SK-N-SH (cell line): ENCODE measurements at regions not wholly inside any gene's neighbourhood (a gene's known extent, or its start where the extent isn't known, plus 50 kb on each side); places are given as distances from the start of the nearest gene placed in this dataset.

Experiments
- CTCF ChIA-PET: fragments of 300-600, 350-600 bp; formaldehyde crosslinking; extraction: SDS; loops from one replicate; lab custom pipeline; 2021; lab: Yijun Ruan, JAX
- POLR2A ChIA-PET: fragments of 350-600 bp; sonication (Branson Sonifier 250); formaldehyde crosslinking; extraction: SDS; loops from one replicate; lab custom pipeline; 2020; ENCODE audit warnings: antibody characterized with exemption, inconsistent platforms; lab: Yijun Ruan, JAX
- DNase-seq: peaks from one replicate; pipeline ENCODE4 v3.0.0; 2012
- H2AFZ ChIP-seq: fragments of 200-600 bp; sonication (generic); 2 replicates; pipeline ENCODE4 v1.8.1; 2016; ENCODE audit warnings: antibody characterized with exemption, mild to moderate bottlenecking, low read depth
- H3F3A ChIP-seq: fragments of 200-600 bp; sonication (generic); replicated peaks from 2 replicates; pipeline ENCODE3; 2016; ENCODE audit warnings: antibody characterized with exemption, mild to moderate bottlenecking; ENCODE audit not compliant: insufficient read depth
- H3K27ac ChIP-seq, 2 experiments: fragments of 200-500 bp in 1 of 2; fragments of 200-600 bp in 1 of 2; sonication (Bioruptor generic) in 1 of 2; sonication (generic), shearing (Covaris generic) in 1 of 2; 2 replicates each; pipeline versions ENCODE4 v1.5.1 to v1.6.1; 2014 to 2016; ENCODE audit warnings: low read depth in 2 of 2, inconsistent platforms in 1 of 2, low read length in 1 of 2, mild to moderate bottlenecking in 1 of 2, mixed read lengths in 1 of 2
- H3K27me3 ChIP-seq: fragments of 200-600 bp; sonication (generic), shearing (Covaris generic); 2 replicates; pipeline ENCODE4 v1.6.1; 2016; ENCODE audit warnings: mixed run types; ENCODE audit not compliant: insufficient read depth
- H3K36me3 ChIP-seq, 2 experiments: fragments of 200-500 bp in 1 of 2; fragments of 200-600 bp in 1 of 2; sonication (Bioruptor generic) in 1 of 2; sonication (generic) in 1 of 2; replicated peaks in 1 of 2; 2 replicates each; pipeline versions ENCODE3 to v1.5.1; 2014 to 2016; ENCODE audit warnings: low read length in 1 of 2, mild to moderate bottlenecking in 1 of 2; ENCODE audit not compliant: insufficient read depth in 2 of 2, control insufficient read depth in 1 of 2
- H3K4me1 ChIP-seq, 2 experiments: fragments of 200-500 bp in 1 of 2; fragments of 200-600 bp in 1 of 2; sonication (Bioruptor generic) in 1 of 2; sonication (generic), shearing (Covaris generic) in 1 of 2; 2 replicates each; pipeline versions ENCODE4 v1.5.1 to v1.6.1; 2014 to 2016; ENCODE audit warnings: low read depth in 1 of 2, low read length in 1 of 2, mixed run types in 1 of 2; ENCODE audit not compliant: insufficient read depth in 2 of 2, control insufficient read depth in 1 of 2
- H3K4me2 ChIP-seq: fragments of 200-600 bp; sonication (generic), shearing (Covaris generic); 2 replicates; pipeline ENCODE4 v1.6.1; 2017; ENCODE audit warnings: mixed run types
- H3K4me3 ChIP-seq, 2 experiments: fragments of 200-500 bp in 1 of 2; fragments of 200-600 bp in 1 of 2; sonication (Bioruptor generic) in 1 of 2; sonication (generic), shearing (Covaris generic) in 1 of 2; 2 replicates each; pipeline versions ENCODE4 v1.5.1 to v1.8.1; 2014 to 2016; ENCODE audit warnings: low read depth in 2 of 2, inconsistent platforms in 1 of 2, low read length in 1 of 2, mild to moderate bottlenecking in 1 of 2, mixed read lengths in 1 of 2, moderate library complexity in 1 of 2
- H3K79me2 ChIP-seq: fragments of 200-600 bp; sonication (generic); 2 replicates; pipeline ENCODE4 v1.8.1; 2017; ENCODE audit warnings: mild to moderate bottlenecking; ENCODE audit not compliant: insufficient read depth
- H3K9ac ChIP-seq: fragments of 200-600 bp; sonication (generic); 2 replicates; pipeline ENCODE4 v1.6.1; 2017; ENCODE audit warnings: mixed run types
- H3K9me2 ChIP-seq: fragments of 200-600 bp; sonication (generic); 2 replicates; pipeline ENCODE4 v1.6.1; 2017; ENCODE audit warnings: mixed run types
- H3K9me3 ChIP-seq: fragments of 200-600 bp; sonication (generic); 2 replicates; pipeline ENCODE4 v1.6.1; 2017; ENCODE audit warnings: mixed run types, mild to moderate bottlenecking, moderate library complexity
- H4K20me1 ChIP-seq: fragments of 200-600 bp; sonication (generic); 2 replicates; pipeline ENCODE4 v1.6.1; 2017; ENCODE audit warnings: mild to moderate bottlenecking, mixed run types; ENCODE audit not compliant: insufficient read depth
- ELF1 ChIP-seq: IDR thresholded peaks from 2 replicates; pipeline ENCODE4 v1.4.0; 2012
- EP300 ChIP-seq, 2 experiments: IDR thresholded peaks; 2 replicates each; pipeline versions ENCODE4 v1.4.0 to v1.6.1; 2012; ENCODE audit warnings: borderline replicate concordance in 1 of 2, low read depth in 1 of 2, low read length in 1 of 2
- FOSL2 ChIP-seq: IDR thresholded peaks from 2 replicates; pipeline ENCODE4 v1.4.0; 2012; ENCODE audit warnings: low read depth, mild to moderate bottlenecking, moderate library complexity, borderline replicate concordance
- FOXJ3 ChIP-seq: sonication (generic); formaldehyde crosslinking; IDR thresholded peaks from 2 replicates; pipeline ENCODE4 v1.5.1; 2020; ENCODE audit warnings: mild to moderate bottlenecking, missing genetic modification reagents
- GATA2 ChIP-seq: sonication (generic); formaldehyde crosslinking; IDR thresholded peaks from 2 replicates; pipeline ENCODE4 v1.5.0; 2020; ENCODE audit warnings: mild to moderate bottlenecking, missing genetic modification reagents
- MAX ChIP-seq: IDR thresholded peaks from 2 replicates; pipeline ENCODE4 v1.4.0; 2012; ENCODE audit warnings: low read depth
- MXI1 ChIP-seq: IDR thresholded peaks from 2 replicates; pipeline ENCODE4 v1.6.1; 2012; ENCODE audit warnings: mild to moderate bottlenecking, low read depth, low read length, improper control_type of control experiment
- POLR2AphosphoS5 ChIP-seq: IDR thresholded peaks from 2 replicates; pipeline ENCODE4 v1.6.1; 2012; ENCODE audit warnings: low read depth, low read length
- RAD21 ChIP-seq: IDR thresholded peaks from 2 replicates; pipeline ENCODE4 v1.6.1; 2012; ENCODE audit warnings: mild to moderate bottlenecking, low read length
- REST ChIP-seq: IDR thresholded peaks from 2 replicates; pipeline ENCODE4 v1.6.1; 2012; ENCODE audit warnings: mild to moderate bottlenecking, low read depth, low read length, moderate library complexity
- RXRA ChIP-seq: IDR thresholded peaks from 2 replicates; pipeline ENCODE4 v1.4.0; 2012; ENCODE audit warnings: low read depth, mild to moderate bottlenecking, borderline replicate concordance
- SMC3 ChIP-seq: IDR thresholded peaks from 2 replicates; pipeline ENCODE4 v1.6.1; 2012; ENCODE audit warnings: low read depth, low read length, improper control_type of control experiment
- TEAD4 ChIP-seq: IDR thresholded peaks from 2 replicates; pipeline ENCODE4 v1.4.0; 2012; ENCODE audit warnings: mild to moderate bottlenecking, borderline replicate concordance; ENCODE audit not compliant: insufficient read depth
- USF2 ChIP-seq: fragments of 150-350 bp; IDR thresholded peaks from 2 replicates; pipeline ENCODE4 v1.6.1; 2017; ENCODE audit warnings: antibody characterized with exemption, low read length, low read depth, borderline replicate concordance
- YY1 ChIP-seq: IDR thresholded peaks from 2 replicates; pipeline ENCODE4 v1.4.0; 2012; ENCODE audit warnings: low read depth, mild to moderate bottlenecking
- ZBTB33 ChIP-seq: IDR thresholded peaks from 2 replicates; pipeline ENCODE4 v1.4.0; 2012; ENCODE audit warnings: low read depth, borderline replicate concordance
- WGBS: methylation state at CpG from one replicate; pipeline ENCODE4 v1.1.6; 2017; ENCODE audit warnings: low lambda C conversion rate; 5-methylcytosine and 5-hydroxymethylcytosine counted together

GRCh38 chr11:23687991-23688390 is 808.9 kb upstream of the LUZP2 start:
- Histone ChIP-seq H3K27me3 (no peaks in the 10 kb centered on the region), H3K4me3 (no peak overlapping the region), H3K79me2 (no peaks in the 10 kb centered on the region), H3K4me1 (no peaks in the 10 kb centered on the region), H3K9me3 (no peaks in the 10 kb centered on the region), H4K20me1 (no peaks in the 10 kb centered on the region), H3K9ac (no peak overlapping the region), H3K4me2 (no peak overlapping the region), H3K27ac (no peak overlapping the region), H3K36me3 (no peaks in the 10 kb centered on the region), H3F3A (no peaks in the 10 kb centered on the region), H2AFZ (no peak overlapping the region), H3K9me2 (no peaks in the 10 kb centered on the region)
- CTCF ChIA-PET = no interaction called here
- no peak for DNase-seq
- WGBS = 49% methylated on average over 3 of the region's 3 CpGs
- TF ChIP-seq TEAD4 = no peak
- TF ChIP-seq FOXJ3 = no peak
- no peak for TF ChIP-seq ZBTB33
- TF ChIP-seq USF2 = no peak
- TF ChIP-seq SMC3 = no peak
- TF ChIP-seq GATA2 (CRISPR knock-in tag) = no peak
- no peak for TF ChIP-seq ELF1
- TF ChIP-seq RXRA = no peak
- no peak for TF ChIP-seq REST
- TF ChIP-seq YY1 = no peak
- TF ChIP-seq RAD21 = no peak
- no peak for TF ChIP-seq MAX
- TF ChIP-seq MXI1 = no peak
- no peak for TF ChIP-seq POLR2AphosphoS5
- TF ChIP-seq FOSL2 = no peak
- no peak for TF ChIP-seq EP300 (IDR thresholded peaks at IDR 0.05; ENCODE audit: borderline replicate concordance in 1 of 2, low read depth in 1 of 2, low read length in 1 of 2)
- POLR2A ChIA-PET = no interaction called here
